ENCODE measurements at regions not wholly inside any gene's neighbourhood (a gene's known extent, or its start where the extent isn't known, plus 50 kb on each side); places are given as distances from the start of the nearest gene placed in this dataset.
"Not testable (repeated sequence)": the region's sequence is repeated elsewhere in the genome, so short reads cannot be mapped to it uniquely, and the experiment has no call there.

GRCh38 chr9:24824607-24825006 lies 278.9 kb upstream of the IZUMO3 start:
- no peak for DNase-seq

- no peak for DNase-seq
Measured at GRCh38 chr9:24820196-24820595, 274.5 kb upstream of the IZUMO3 start.

DNA sequence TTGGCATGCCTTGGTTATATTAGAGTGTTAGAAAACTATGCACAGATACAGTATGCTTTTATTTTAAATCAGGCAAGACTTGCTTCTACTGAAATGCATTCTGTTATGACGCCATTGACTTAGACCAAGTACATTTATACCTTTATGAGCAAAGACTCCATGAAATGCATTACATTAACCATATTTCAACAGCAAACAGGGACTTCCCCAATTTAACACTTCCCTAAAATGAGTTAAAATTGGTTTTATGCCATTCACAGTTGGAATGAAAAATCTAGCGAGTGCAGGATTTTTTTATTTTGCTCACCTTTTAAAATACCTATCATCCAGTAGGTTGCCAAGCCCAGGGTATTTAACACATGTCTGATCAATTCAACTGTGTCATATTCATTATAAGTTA lies 272.1 kb upstream of the IZUMO3 start:
- DNase-seq: no peak

DNA sequence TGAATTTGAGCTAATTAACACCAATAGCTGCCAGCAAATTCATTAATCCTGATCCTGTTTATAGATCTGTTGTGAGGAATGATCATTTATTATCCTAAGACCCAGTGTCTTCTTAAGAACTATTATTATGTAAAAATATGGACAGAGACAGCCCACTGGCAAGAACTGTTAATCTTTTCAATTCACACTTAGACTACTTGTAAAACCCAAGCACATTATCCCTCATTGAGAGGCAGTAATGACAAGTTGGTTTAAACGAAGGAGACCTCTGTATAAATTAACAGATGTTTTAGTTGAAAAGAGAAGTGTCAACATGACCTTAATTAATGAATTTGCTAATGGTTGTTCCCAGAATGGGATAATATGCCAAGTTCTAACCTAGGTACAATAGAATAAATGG lies 270.3 kb upstream of the IZUMO3 start:
- no peak for DNase-seq

GRCh38 chr9:24801344-24801743 lies 255.6 kb upstream of the IZUMO3 start:
- no peak for DNase-seq

DNA sequence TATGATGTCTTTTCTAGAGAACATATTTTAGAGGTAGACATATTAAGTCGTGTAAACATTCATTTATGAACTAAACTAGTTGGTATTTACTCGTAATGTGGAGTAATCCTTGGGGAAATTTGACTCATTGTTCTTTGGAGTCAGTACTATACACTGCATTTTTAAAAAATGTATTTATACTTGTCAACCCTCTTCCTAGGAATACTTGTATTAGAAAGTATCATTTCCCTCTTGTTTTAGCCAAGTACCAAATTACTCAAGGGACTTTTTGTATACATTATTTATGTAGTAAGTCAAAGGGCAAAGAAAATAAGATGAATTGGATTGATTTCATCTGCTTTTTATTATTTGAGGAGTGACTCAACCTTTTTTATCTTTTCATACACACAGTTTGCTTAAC lies 248.1 kb upstream of the IZUMO3 start:
- no peak for DNase-seq

DNA sequence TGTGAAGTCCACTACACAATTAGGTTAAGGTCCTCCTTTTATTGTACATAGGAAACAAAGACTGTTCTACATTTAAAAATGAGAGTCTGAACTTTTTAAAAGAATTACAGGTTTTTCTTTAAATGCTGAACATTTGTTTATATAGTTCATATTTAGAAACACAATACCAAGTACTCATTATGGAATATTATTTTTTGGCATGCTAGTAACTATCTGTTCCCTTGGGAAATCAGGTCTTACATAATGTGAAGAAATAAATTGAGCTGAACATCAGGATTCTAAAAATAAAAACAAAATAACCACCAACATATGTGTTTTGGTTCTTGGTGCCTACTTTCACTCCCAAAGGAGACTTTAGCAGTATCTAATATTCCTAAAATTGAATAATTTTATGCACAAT lies 230.5 kb upstream of the IZUMO3 start:
- DNase-seq: no peak

DNA sequence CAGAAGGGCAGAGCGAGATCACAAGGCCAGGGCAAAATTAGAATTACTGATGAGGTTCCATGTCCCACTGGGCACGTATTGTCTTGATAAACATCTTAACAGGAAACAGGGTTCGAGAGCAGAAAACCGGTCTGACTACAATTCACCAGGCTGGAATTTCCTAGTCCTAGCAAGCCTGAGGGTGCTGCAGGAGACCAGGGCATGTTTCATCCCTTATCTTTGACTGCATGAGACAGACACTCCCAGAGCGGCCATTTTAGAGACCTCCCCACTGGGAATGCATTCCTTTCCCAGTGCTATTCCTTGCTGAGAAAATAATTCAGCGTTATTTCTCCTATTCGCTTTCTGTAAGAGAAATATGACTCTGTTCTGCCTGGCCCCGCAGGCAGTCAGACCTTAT lies 228.5 kb upstream of the IZUMO3 start:
- not testable (repeated sequence) for DNase-seq

DNA sequence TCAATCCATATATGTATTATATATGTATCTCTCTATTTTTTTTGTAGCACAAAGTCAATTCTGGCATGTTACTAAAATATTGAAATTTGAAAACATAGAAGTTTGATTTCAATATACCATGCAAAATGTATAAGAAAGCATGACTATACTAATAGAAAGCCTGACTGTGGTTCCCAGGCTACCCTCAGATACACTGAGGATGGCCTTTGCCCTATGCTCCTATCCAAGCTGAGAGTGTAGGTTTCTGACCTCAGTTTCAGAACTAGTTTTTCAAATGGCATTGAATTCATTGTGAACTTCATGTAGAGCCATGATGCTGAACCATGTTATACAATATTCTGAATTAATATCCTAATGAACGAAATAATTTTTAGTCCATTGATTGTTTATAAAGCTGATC lies 220.4 kb upstream of the IZUMO3 start:
- no peak for DNase-seq

- DNase-seq: no peak
Measured at GRCh38 chr9:24765025-24765756, 219.5 kb upstream of the IZUMO3 start.

- no peak for DNase-seq
Measured at GRCh38 chr9:24738421-24738961, 192.8 kb upstream of the IZUMO3 start.

DNA sequence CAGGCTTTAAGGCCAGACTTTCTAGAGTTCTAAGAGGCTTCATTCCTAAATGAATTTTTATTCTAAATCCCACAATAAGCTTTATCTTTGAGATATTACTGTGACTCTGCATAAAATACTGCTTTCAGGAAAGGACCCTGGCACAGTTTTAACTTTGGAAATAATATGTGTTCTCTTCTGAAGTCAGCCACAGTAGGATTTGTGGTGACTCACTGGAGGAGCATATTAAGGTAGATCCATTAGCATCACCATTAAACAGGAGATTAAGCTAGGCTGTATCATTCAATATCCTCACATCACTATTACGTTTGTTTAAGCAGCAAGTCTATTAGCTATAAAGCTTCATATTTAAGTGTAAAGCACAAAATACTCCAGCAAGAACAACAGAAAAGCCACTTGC lies 186.1 kb upstream of the IZUMO3 start:
- no peak for DNase-seq

- no peak for DNase-seq
Measured at GRCh38 chr9:24721621-24722020, 175.9 kb upstream of the IZUMO3 start.

- no peak for DNase-seq
Measured at GRCh38 chr9:24712206-24712605, 166.5 kb upstream of the IZUMO3 start.

DNA sequence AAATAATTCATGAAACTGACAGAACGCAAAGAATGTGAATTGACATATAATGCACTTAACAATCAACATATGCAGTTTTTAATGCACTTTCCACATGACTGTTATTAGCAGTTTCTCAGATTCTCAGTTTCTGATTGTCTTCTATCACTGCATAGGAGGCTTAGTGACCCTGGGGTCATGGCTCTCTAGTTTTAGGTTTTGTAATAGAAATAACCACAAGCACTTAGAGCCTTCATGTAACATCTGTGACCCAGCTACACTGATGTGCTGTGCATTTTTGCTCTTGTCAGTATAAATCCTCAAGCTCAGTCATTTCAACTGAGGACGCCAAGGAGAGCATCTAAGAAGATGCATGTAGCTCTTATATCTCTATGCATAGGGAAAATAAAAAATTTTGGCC lies 163.1 kb upstream of the IZUMO3 start:
- DNase-seq: no peak

GRCh38 chr9:24698881-24699518 lies 153.3 kb upstream of the IZUMO3 start:
- no peak for DNase-seq

DNA sequence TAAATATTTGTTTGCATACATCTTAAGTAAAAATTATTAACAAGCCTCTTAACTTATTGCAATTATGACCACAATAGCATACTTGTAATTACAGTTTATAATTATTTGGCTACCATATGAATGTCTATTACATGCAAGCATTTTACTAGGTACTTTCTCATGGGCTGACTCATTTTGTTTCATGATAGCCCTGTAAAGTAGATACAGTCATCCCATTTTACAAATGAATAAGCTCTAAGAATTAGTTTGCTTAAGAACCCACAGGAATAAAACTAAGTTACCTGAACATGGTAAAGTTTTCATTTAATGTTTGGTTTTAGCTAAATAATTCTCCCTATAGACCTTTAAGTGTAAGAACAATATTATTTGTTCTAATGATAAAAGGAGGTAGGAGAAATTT lies 126.6 kb upstream of the IZUMO3 start:
- no peak for DNase-seq

DNA sequence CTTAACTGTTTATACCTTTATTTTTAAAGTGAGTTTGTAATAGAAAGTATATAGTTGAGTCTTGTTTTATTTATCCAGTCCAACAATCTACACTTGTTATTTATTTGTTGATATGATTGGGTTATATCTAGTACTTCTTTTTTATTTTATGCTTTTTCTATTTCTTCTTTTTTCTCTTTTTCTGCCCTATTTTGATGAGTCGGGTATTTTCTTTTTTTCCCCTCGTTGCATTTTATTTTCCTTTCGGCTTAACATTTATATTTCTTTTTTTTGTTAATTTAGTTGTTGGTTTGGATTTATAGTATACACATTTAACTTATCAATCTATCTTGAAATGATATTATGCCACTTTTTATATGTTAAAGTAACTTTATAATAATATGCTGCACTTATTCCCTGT lies 111.7 kb upstream of the IZUMO3 start:
- DNase-seq: no peak

DNA sequence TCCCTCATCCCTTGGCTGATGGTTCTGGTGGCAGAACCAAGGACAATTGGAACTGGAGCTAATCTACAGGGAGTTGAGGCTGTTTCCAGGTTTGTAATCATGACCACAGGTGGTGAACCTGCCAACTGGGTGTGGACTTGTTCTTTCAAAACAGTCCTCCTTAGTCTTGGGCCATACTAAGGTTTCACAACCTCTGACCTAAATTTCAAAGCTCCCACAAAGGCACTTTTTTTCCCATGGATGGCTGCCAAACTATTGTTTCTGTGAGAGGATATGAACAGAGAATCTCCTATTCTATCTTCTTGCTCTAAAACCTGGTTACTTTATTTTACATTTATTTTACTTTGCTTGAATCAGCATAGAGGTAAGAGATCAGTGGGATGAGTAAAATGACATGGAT lies 106.5 kb upstream of the IZUMO3 start:
- no peak for DNase-seq

DNA sequence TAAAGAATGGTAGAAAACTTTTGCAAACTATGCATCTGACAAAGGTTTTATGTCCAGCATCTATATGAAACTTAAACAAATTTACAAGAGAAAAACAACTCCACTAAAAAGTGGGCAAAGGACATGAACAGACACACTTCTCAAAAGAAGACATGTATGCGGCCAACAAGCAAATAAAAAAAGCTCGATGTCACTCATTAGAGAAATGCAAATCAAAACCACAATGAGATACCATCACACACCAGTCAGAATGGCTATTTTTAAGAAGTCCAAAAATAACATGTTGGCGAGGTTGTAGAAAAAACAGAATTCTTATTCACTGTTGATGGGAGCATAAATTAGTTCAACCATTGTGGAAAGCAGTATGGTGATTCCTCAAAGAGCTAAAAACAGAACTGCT lies 83.1 kb upstream of the IZUMO3 start:
- not testable (repeated sequence) for DNase-seq

DNA sequence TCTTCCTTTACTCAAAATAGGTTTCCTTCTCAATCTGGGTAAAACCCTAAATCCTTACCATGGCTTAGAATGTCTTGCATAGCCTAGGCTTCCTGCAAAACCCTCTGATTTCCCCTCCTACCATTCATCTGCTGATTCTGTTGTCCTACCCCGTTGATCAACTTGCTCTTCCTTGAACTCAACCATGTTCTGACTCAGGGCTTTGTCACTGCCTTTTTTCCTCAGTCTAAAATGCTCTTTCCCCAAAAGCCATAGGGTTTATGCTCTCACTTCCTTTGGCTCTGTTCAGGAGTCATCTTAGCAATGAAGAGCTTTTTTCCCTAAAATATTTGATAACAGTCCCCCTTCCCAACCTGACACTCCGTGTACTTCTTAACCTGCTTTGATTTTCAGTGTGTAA lies 79.4 kb upstream of the IZUMO3 start:
- no peak for DNase-seq

- DNase-seq: no peak
Measured at GRCh38 chr9:24624481-24624880, 78.8 kb upstream of the IZUMO3 start.

GRCh38 chr9:24620741-24621140 lies 75.0 kb upstream of the IZUMO3 start:
- no peak for DNase-seq

DNA sequence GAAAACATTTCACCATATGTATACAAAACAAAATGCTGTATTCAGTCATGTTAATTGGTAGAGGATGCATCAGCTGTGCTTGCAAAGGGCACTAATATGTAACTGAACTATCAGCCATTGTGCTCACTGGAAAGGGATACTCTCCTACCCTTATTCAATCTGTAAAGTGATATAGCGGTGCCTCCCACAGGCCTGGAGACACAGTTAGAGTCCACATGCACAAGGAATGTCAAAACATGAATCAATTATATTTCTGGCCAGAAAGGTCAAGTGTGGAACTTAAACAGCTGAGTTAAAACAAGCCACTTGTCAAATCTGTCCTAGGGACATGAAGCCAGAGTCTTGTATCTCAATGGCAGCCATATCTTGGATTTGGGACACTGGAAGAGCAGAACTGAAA lies 71.2 kb upstream of the IZUMO3 start:
- no peak for DNase-seq

DNA sequence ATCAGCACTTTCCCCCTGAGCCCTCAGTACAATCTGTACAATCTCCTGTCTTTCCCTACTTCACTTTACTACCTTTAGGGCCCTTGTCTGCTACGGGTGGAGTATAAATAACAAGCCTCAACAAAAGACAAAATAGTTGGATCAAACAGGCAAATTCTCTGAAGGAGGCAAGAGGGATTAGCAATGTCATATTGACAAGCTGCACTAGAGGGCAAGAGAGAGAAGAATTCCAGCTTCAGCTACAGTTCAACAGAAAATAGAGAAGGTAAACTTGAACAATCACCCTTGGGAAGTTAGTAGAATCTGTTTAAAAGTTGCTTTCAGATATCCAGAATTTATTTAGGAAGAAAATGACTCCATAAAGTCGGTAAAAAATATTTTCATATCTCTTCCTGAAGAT lies 68.4 kb upstream of the IZUMO3 start:
- DNase-seq: no peak
